ENCODE measurements at regions not wholly inside any gene's neighbourhood (a gene's known extent, or its start where the extent isn't known, plus 50 kb on each side); places are given as distances from the start of the nearest gene placed in this dataset.

GRCh38 chr13:73793361-73793760 is 340.8 kb downstream of the KLF12 start:
- TF ChIP-seq, protein P1, sequence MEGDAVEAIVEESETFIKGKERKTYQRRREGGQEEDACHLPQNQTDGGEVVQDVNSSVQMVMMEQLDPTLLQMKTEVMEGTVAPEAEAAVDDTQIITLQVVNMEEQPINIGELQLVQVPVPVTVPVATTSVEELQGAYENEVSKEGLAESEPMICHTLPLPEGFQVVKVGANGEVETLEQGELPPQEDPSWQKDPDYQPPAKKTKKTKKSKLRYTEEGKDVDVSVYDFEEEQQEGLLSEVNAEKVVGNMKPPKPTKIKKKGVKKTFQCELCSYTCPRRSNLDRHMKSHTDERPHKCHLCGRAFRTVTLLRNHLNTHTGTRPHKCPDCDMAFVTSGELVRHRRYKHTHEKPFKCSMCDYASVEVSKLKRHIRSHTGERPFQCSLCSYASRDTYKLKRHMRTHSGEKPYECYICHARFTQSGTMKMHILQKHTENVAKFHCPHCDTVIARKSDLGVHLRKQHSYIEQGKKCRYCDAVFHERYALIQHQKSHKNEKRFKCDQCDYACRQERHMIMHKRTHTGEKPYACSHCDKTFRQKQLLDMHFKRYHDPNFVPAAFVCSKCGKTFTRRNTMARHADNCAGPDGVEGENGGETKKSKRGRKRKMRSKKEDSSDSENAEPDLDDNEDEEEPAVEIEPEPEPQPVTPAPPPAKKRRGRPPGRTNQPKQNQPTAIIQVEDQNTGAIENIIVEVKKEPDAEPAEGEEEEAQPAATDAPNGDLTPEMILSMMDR (IDR thresholded peaks at IDR 0.05) = no peak
- no peak for TF ChIP-seq CREB1 (CRISPR knock-in tag; IDR thresholded peaks at IDR 0.05)
- TF ChIP-seq ATF3 (CRISPR knock-in tag; conservative IDR thresholded peaks at IDR 0.05) = no peak
- TF ChIP-seq E2F5 (CRISPR knock-in tag; IDR thresholded peaks at IDR 0.05) = no peak
- no peak for TF ChIP-seq RELA (CRISPR knock-in tag; IDR thresholded peaks at IDR 0.05; ENCODE audit: borderline replicate concordance)
- TF ChIP-seq USF2 (CRISPR knock-in tag; IDR thresholded peaks at IDR 0.05) = no peak

Data from WTC11 (cell line).